ENCODE measurements at regions not wholly inside any gene's neighbourhood (a gene's known extent, or its start where the extent isn't known, plus 50 kb on each side); places are given as distances from the start of the nearest gene placed in this dataset.

- DNase-seq (ENCODE audit: low spot score) = no peak
- intact Hi-C loops (cut with DNase I) = no loop called here
Measured at GRCh38 chr16:52618753-52619497, 72.0 kb upstream of the TOX3 start.

- DNase-seq (ENCODE audit: low spot score) = no peak
- intact Hi-C loops (cut with DNase I) = no loop called here
Measured at GRCh38 chr16:52617591-52617990, 70.6 kb upstream of the TOX3 start.

GRCh38 chr16:52613508-52613907 lies 66.6 kb upstream of the TOX3 start:
- intact Hi-C loops (cut with DNase I) = no loop called here
- no peak for DNase-seq (ENCODE audit: low spot score)

- DNase-seq (ENCODE audit: low spot score) = no peak
- intact Hi-C loops (cut with DNase I) = no loop called here
Measured at GRCh38 chr16:52611817-52612673, 65.1 kb upstream of the TOX3 start.

- no peak for DNase-seq (ENCODE audit: low spot score)
- intact Hi-C loops (cut with DNase I) = no loop called here
Measured at GRCh38 chr16:52603015-52603414, 56.1 kb upstream of the TOX3 start.

GRCh38 chr16:52597772-52598483 lies 51.0 kb upstream of the TOX3 start:
- intact Hi-C loops (cut with DNase I) = loop anchor here in 1 of 2 donors (5.0 kb wide), 1 partner anchor 499 kb away; no protein-coding TSS in a partner anchor
- DNase-seq (ENCODE audit: low spot score) = no peak

GRCh38 chr16:52597073-52597771 lies 50.3 kb upstream of the TOX3 start:
- intact Hi-C loops (cut with DNase I) = loop anchor here in 1 of 2 donors (5.0 kb wide), 1 partner anchor 500 kb away; no protein-coding TSS in a partner anchor
- DNase-seq (ENCODE audit: low spot score) = no peak

All from posterior vena cava (tissue), 2 donors.